ENCODE measurements at regions not wholly inside any gene's neighbourhood (a gene's known extent, or its start where the extent isn't known, plus 50 kb on each side); places are given as distances from the start of the nearest gene placed in this dataset.

GRCh38 chr5:97606531-97606930 lies 423.5 kb upstream of the RIOK2 start:
- DNase-seq: no peak

GRCh38 chr5:97608501-97608900 lies 425.5 kb upstream of the RIOK2 start:
- no peak for DNase-seq

GRCh38 chr5:97618721-97619120 lies 435.7 kb upstream of the RIOK2 start:
- DNase-seq: no peak

GRCh38 chr5:97623441-97623840 lies 440.4 kb upstream of the RIOK2 start:
- DNase-seq: no peak

GRCh38 chr5:97624886-97625285 lies 441.8 kb upstream of the RIOK2 start:
- no peak for DNase-seq

GRCh38 chr5:97627272-97627671 lies 444.2 kb upstream of the RIOK2 start:
- no peak for DNase-seq

DNA sequence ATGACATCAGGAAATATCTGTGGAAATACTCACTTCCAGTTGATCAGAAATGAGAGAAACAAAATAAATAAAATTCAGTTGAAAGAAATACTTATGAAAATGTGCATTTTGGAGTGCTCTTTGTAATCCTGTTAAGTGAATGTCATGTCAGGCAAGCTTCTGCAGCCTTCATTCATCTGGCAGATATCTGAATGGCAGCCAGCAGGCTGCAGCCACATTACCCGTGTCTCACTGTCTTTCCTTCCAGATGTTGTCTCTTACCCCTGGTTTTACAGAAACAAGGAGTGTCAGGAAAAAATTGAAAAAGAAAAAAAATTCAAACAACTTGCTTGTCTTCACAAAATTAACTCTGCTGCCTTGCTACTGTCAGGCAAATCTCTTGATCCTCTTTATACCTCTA lies 445.0 kb upstream of the RIOK2 start:
- DNase-seq: no peak

DNA sequence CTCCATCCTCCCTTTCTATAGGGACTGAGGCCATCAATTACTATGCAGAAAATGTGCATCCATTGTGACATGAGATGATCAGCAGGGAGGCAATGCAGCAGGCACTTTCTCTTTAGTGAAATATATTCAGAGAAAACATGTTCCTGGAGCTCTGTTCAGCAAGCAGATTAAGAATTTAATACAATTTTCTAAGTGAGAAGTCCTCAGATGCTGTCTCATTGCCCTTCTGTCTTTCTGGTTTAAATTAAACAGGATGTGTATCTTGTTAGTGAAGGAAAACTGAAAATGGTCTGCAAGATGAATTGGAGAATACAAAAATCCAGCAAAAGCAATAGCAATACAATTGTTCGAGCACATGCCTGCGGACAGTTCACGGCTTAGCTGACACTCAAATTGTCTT lies 445.8 kb upstream of the RIOK2 start:
- no peak for DNase-seq

DNA sequence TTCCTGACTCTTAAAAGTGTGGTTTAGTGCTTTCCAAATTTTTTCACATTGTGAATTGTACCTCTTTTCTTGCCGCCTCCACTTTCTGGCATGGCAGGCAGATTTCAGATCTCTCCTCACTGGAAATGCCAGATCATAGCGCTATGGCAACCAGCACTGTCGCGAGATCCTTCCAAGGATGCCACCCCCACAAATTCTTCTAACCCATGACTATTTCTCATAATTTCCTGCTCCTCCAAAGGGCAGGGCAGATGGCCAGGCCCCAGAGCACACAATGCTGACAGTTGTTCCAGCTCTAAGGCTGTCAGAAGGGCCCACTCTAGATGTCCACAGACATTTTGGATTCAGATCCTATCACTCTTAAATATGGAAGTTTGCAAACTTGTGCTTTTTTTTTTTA lies 446.2 kb upstream of the RIOK2 start:
- DNase-seq: no peak

DNA sequence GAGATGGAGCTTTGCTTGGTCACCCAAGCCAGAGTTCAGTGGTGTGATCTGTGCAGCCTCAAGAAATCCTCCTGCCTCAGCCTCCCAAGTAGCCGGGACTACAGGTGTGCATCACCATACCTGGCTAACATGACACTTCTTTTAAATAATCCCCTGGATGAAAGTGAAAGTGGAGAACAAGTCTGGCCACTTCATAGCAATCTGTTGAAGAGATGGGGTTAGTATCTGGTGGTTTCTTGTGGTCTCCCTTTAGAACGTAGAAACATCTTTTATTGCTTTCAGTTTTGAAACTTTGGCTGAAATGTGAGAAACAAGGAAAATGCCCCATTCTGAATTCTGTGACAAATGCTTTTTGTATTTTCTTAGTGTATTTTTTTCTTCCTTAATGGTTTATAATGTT lies 452.5 kb upstream of the RIOK2 start:
- no peak for DNase-seq

DNA sequence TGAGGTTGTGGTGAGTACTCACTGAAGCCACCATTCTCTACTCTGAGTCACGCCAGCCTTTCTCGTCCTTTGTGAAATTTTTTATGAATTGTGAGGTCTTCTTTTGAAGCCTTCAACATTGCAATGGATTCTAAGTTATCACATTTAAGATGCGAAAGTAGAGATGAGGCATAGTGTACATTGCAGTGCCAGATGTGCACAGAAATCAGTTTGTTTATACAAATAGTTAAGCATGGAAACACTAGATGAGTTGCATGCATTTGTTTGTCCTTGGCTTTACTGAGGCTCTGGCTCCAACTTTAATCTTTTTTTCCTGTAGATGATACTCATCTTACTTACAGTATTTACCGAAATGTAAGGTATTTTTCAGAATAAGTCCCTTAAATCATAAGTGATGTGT lies 453.7 kb upstream of the RIOK2 start:
- DNase-seq: no peak

GRCh38 chr5:97641081-97641480 lies 458.0 kb upstream of the RIOK2 start:
- no peak for DNase-seq

DNA sequence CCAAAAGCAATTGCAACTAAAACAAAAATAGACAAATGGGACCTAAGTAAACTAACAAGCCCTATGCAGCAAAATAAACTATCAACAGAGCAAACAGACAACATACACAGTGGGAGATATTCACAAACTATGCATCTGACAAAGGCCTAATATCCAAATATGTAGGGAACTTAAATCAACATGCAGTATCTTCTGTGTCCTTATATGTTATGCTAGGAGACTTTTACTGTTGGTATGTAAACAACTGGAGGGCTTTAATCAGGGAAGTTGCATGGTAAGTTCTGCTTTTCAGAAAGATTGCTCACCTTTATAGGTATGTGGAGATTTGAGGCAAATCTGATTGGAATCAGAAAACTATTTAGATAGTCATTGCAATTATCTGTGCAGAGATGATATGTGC lies 461.2 kb upstream of the RIOK2 start:
- no peak for DNase-seq

DNA sequence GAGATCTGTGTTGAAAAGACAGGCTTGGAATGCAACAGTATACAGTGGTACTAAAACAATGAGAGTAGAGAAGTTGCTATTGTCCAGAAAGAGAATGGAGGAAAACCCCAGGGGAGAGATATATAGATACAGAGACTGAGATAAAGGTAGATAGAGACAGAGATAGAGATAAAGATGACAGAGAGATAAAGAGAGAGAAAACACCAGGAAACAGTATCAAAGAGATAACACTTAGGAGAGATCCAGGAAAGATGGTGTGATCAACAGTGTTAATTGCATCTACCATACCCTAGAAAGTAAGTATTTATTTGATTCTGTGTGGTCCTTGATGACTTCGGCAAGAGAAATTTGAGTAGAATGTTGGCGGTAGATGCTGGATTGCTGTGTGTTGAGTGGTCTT lies 461.8 kb upstream of the RIOK2 start:
- no peak for DNase-seq

DNA sequence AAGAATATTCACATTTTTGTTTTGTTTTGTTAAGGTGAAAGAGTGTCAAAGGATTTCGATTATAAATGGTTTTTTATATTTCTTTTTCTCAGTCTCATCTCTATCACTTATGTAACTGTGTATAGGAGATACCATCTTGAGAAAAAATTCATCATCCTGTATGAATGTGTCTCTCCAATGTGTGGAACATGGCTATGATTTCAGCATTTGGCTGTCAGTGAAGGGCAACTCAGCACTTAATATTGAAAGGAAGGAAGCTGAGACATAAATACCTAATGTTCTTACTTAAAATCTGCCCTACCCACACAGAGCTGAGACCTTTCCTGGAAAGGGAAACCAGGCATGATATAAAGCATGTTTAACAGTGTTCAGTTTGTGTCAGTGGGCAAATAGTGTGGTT lies 474.2 kb upstream of the RIOK2 start:
- DNase-seq: no peak

DNA sequence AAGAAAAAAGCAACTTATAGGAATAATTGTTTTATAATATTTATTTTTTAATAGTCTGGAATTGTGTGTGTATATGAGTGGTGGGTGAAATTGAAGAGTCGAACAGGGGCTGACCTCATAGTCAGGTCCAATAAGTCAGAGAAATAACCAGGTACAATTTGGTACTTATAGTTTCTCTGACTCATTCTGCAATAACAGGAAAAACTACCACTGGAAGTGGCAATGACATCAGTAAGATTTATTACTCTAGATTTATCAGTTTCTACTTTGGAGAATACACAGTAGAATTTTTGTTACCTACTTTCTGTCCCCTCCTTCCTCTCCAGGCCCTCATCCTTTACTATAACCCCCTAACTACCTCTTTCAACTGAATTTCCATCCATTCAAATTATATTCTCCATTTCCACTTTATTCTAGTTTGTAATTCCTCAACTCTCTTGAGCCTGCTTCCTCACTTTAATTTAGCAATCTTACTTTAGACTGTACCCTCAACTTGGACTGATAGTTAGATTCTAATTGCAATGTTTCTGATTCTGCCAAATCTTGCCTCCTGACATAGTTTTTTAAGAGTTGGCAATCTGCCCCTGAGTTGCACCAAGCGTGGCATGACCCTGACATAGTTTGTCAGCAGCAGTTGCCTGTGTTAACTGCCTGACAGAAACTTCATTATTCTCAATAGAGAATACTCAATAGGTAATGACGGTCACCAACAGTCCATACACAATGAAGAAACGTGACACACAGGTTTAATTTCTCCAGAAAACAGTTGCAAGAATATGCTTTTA lies 475.3 kb upstream of the RIOK2 start:
- DNase-seq: no peak

- DNase-seq: no peak
Measured at GRCh38 chr5:97666783-97667182, 483.7 kb upstream of the RIOK2 start.

DNA sequence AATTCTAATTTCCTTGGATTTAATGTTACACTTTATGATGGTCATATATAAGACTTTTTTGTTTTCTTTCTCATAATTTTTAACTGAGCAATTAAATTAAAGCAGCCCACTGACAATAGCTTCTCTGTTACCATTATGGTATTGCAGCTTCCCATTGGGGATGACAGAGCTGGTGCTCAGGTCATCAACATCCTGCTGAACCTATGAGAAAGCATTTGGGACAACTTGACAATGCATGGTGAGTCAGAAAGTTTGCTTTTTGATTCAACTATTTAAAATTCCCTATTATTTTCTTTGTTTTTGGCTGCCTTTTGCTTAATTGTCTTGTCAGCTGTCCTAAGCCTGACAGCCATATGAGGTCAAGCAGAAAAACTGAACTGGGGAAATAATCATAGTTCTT lies 487.4 kb upstream of the RIOK2 start:
- no peak for DNase-seq

- DNase-seq: no peak
Measured at GRCh38 chr5:97676608-97677007, 493.6 kb upstream of the RIOK2 start.

DNA sequence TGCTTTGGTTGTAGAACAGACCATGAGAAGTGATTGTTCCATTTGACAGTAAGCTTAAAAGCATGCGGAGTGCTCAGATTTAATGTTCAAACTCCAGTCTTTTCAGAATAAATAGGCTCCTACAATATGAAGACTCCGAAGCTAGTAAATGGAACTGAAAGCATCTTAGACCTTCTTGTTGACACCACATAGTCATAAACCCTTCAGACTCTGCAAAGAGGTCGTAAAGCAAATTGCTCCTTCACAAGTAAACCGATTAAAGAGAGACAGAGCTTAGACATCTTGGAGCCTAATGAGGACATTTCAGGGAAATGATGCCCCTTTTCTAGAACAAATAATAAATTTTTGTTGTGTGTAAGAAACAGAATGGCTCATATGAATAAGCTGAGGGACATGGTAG lies 511.0 kb upstream of the RIOK2 start:
- no peak for DNase-seq

DNA sequence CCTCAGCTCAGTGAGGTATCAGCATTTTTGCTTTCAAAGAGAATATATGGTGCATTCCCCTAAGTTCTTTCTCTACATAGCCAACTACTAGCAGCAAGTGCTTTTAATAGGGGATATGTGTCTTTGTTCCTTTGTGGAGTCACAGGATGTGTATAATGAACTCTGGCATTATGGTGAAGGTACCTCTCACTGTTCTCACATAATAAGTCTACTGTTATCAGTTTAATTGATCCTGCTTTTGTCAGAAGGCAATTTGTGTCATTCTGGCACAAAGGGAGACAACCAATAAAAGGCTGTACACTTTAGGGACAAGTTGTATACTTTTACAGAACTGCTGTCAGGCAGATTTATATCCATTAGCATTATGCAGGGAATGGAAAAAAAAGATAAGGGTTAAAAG lies 531.4 kb upstream of the RIOK2 start:
- DNase-seq: no peak

- DNase-seq: no peak
Measured at GRCh38 chr5:97726106-97726505, 543.1 kb upstream of the RIOK2 start.

DNA sequence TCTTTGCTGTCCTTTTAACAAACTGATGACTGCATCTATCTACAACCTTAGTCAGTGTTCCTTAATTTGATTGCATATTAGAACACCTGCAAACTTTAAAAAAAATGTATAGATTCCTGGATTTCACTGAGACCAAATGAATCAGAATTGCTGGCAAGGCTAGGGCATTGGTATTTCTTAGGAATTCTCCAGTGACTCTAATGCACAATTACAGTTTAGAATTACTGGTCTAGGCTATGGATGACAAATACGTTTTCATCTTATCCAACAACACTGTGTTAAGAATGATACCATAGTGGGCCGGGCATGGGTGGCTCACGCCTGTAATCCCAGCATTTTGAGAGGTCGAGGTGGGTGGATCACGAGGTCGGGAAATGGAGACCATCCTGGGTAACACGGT lies 545.9 kb upstream of the RIOK2 start:
- DNase-seq: no peak

DNA sequence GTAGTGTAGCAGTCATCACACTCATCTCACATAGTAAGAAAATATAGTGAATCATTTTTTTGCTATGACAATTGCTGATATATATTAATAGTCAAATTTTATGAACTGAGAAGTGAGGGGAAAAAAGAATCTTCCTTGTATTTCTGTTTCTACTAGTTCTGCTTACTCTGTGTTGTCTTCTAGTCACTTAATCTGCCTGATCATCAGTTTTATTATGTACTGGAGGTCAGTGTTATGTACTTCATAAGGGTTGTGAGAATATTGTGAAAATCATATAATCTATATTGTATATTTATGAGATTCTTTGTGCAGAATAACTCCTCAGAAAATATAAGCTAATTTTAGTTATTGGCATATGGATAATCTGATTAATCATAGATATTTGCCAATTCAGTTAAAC lies 546.9 kb upstream of the RIOK2 start:
- DNase-seq: no peak

DNA sequence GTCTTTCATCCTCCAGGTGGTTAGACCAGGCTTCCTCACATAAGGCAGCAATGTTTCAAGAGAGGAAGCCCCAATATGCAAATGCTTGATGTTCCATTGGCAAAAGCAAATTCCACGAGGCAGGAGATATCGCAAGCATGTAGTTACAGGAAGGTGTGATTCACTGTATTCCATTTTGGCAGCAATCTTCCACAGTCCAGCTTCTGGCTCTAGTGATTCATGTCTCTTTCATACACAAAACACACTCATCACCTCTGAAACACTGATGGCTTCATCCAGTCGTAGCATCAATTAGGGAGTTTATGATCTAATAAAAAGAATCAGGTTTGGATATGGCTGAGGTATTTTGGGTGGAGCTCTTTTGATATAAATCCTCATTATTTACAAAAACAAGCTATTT lies 552.2 kb upstream of the RIOK2 start:
- DNase-seq: peak in 1 of 2 donors; percentile 4

All from hippocampal formation (tissue), 2 donors.